SK-N-SH treated with all-trans-retinoic acid at 6 μM for 48 hours (cell line): ENCODE measurements at regions not wholly inside any gene's neighbourhood (a gene's known extent, or its start where the extent isn't known, plus 50 kb on each side); places are given as distances from the start of the nearest gene placed in this dataset.

Experiments
- BACH2 ChIP-seq: fragments of 250-450 bp; sonication (Bioruptor Pico); IDR thresholded peaks from 2 replicates; pipeline ENCODE4 v1.9.0; 2021; ENCODE audit warnings: mild to moderate bottlenecking, borderline replicate concordance
- CREB5 ChIP-seq: fragments of 250-450 bp; sonication (Bioruptor Pico); IDR thresholded peaks from 2 replicates; pipeline ENCODE4 v1.5.1; 2020; ENCODE audit warnings: low read depth, mild to moderate bottlenecking, moderate library complexity
- CSDC2 ChIP-seq: fragments of 250-450 bp; sonication (Bioruptor Pico); IDR thresholded peaks from 2 replicates; pipeline ENCODE4 v1.5.0; 2020; ENCODE audit warnings: mild to moderate bottlenecking, moderate library complexity
- ISL1 ChIP-seq: fragments of 250-450 bp; sonication (Bioruptor Pico); IDR thresholded peaks from 2 replicates; pipeline ENCODE4 v2.1.2; 2022; ENCODE audit warnings: mild to moderate bottlenecking, moderate library complexity
- PPARA ChIP-seq: fragments of 250-450 bp; sonication (Bioruptor Pico); IDR thresholded peaks from 2 replicates; pipeline ENCODE4 v1.5.0; 2020; ENCODE audit warnings: mild to moderate bottlenecking, borderline replicate concordance
- RARB ChIP-seq: fragments of 250-450 bp; sonication (Bioruptor Pico); IDR thresholded peaks from 2 replicates; pipeline ENCODE4 v1.8.0; 2021; ENCODE audit warnings: mild to moderate bottlenecking, moderate library complexity
- TCF4 ChIP-seq: fragments of 250-450 bp; sonication (Bioruptor Pico); IDR thresholded peaks from 2 replicates; pipeline ENCODE4 v1.8.0; 2021; ENCODE audit warnings: mild to moderate bottlenecking, moderate library complexity, borderline replicate concordance
- ZNF565 ChIP-seq: fragments of 450-650 bp; formaldehyde crosslinking; conservative IDR thresholded peaks from 2 replicates; pipeline ENCODE4 v1.5.0; 2020; ENCODE audit warnings: low read depth, mild to moderate bottlenecking, moderate library complexity
- ZNF70 ChIP-seq: fragments of 450-650 bp; formaldehyde crosslinking; IDR thresholded peaks from 2 replicates; pipeline ENCODE4 v1.5.0; 2020; ENCODE audit warnings: mild to moderate bottlenecking, moderate library complexity
- TF ChIP-seq, protein P1 (sequence below): fragments of 250-450 bp; sonication (Bioruptor Pico); IDR thresholded peaks from 2 replicates; pipeline ENCODE4 v1.8.0; 2020; ENCODE audit warnings: mild to moderate bottlenecking, moderate library complexity, borderline replicate concordance

DNA sequence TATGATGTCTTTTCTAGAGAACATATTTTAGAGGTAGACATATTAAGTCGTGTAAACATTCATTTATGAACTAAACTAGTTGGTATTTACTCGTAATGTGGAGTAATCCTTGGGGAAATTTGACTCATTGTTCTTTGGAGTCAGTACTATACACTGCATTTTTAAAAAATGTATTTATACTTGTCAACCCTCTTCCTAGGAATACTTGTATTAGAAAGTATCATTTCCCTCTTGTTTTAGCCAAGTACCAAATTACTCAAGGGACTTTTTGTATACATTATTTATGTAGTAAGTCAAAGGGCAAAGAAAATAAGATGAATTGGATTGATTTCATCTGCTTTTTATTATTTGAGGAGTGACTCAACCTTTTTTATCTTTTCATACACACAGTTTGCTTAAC, 248.1 kb upstream of the IZUMO3 start:
- TF ChIP-seq CSDC2 (CRISPR knock-in tag) (no peak), ZNF70 (CRISPR knock-in tag) (no peak), TCF4 (CRISPR knock-in tag) (no peak), ZNF565 (CRISPR knock-in tag) (no peak), CREB5 (CRISPR knock-in tag) (no peak), PPARA (CRISPR knock-in tag) (no peak), RARB (CRISPR knock-in tag) (no peak), BACH2 (CRISPR knock-in tag) (no peak), ISL1 (CRISPR knock-in tag) (no peak)
- TF ChIP-seq, protein P1, sequence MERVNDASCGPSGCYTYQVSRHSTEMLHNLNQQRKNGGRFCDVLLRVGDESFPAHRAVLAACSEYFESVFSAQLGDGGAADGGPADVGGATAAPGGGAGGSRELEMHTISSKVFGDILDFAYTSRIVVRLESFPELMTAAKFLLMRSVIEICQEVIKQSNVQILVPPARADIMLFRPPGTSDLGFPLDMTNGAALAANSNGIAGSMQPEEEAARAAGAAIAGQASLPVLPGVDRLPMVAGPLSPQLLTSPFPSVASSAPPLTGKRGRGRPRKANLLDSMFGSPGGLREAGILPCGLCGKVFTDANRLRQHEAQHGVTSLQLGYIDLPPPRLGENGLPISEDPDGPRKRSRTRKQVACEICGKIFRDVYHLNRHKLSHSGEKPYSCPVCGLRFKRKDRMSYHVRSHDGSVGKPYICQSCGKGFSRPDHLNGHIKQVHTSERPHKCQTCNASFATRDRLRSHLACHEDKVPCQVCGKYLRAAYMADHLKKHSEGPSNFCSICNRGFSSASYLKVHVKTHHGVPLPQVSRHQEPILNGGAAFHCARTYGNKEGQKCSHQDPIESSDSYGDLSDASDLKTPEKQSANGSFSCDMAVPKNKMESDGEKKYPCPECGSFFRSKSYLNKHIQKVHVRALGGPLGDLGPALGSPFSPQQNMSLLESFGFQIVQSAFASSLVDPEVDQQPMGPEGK (CRISPR knock-in tag) = no peak
